Activated T-cell treated with anti-CD3 and anti-CD28 coated beads for 48 hours (primary cell): ENCODE measurements at regions not wholly inside any gene's neighbourhood (a gene's known extent, or its start where the extent isn't known, plus 50 kb on each side); places are given as distances from the start of the nearest gene placed in this dataset.
"Not testable (repeated sequence)": the region's sequence is repeated elsewhere in the genome, so short reads cannot be mapped to it uniquely, and the experiment has no call there.

ENCODE experiments used
- DNase-seq: peaks from one replicate; pipeline ENCODE4 v3.0.0-alpha.2; 2020; ENCODE audit warnings: low read depth

DNA sequence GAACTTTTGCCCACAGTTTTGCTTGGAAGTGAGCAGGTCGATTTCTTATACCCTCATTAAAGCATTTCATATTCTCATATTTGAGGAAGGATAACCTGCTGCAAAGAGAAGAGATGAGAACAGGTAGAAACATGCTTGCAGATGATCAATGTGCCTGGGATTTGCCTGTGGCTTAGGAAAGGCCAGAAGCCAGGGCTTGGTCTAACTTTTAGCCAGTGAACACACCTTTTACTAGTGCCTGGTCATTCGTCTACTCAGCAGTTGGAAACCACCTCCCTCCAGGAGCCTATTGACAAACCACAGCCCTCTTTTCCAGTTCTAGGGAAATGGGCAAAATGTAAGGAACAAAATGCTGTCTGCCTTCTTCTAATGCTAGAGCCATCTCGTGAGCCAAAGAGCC is 518.3 kb downstream of the ADRA2A start:
- DNase-seq = no peak

DNA sequence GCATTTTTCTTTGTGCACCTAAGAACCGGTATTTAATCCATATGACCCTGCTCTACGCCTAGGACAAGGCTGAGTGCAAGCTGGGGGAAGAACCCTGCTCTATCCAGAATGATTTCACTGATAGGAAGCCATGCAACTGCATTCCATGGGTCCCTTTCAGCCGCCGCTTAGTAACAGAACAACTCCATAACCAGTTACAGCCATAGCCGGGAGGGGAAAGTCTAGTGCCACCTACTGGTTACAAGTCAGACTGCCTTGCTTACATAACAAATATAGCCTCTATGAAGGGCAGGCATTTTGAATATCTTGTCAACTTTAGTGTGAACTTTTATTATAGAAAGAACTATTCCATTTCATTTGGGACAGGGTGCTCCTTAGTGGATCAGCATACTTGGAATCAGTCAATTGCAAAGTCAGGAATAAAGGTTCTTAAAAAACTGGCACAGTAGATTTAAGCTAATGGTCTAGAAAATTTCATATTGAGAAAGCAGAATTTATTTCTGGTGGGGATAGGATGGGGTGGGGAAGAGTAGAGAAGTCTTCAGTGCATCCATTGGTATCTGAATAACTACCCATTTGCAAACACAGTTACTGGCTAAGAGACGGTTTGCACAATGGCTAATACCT is 521.7 kb downstream of the ADRA2A start:
- DNase-seq = peak; percentile 9

DNA sequence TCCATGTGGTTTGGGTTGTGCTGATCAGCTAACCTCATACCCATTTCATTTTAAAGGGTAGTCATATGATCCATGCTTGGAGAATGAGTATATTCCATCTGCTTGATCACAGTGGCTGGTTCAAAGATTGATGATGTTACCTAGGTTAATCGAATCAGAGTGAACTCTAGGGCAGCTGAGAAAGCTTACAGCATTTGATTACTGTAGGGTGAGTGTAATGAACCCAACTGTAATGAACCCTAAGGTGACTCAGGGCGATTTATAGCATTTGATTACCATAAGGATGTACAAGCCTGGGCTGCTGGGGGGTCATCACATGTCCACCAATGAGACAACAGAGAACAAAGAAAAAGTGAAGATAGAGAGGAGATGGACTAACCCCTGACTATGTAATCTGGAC is 523.1 kb downstream of the ADRA2A start:
- DNase-seq = no peak

DNA sequence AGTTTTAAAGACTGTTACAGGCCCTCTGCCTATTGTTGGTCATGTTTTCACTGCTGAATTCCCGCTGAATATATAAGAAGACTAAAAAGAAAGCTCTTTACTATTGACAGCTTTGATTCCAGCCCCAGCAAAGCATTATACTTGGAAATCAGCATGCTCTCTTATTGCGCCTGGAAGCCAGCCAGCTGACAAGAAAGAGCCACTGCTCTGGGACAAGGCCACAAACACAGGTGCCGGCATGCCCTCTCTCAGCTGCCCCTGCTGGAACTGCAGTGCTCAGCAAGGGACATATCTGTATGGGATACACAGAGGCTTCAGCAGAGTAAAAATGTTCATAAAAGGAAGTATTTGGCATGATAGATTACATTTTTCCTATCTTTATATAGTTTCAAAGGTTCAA is 523.9 kb downstream of the ADRA2A start:
- no peak for DNase-seq

DNA sequence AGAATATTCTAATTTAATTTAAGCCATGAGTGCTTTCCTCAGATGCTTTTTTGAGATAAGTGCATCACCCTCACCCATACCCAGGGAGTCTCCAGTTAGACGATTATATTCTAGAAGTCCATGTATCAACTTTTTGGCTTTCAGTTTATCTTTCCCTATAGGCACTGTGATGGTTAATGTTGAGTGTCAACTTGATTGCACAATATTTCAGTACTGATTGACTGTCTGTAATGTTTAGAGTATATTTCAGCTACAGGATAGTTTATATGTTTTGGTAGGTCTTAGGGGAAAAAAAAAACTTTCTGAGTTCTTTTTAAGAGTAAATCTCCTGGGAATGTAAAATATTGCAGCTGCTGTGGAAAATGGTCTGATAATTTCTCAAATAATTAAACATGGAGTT is 535.4 kb downstream of the ADRA2A start:
- DNase-seq = no peak

DNA sequence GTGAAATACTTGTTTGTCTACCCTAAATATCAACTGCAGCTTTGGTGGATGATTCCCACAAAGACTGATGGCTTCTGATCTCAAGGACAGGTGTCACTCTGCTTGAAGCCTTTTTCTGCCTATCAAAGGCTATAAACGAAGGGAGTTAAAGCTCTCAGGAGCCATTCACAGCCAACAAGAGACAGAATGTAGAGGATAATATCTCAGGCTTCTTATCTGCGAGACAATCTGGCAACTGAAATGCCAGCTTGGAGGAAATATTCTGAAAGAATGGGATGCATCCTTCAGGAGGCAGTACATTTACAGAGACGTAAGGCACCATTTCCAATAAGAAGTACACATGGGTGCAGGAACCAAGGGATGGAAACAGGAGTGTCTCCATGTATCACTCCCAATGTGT is 549.4 kb downstream of the GPAM start:
- DNase-seq = no peak

DNA sequence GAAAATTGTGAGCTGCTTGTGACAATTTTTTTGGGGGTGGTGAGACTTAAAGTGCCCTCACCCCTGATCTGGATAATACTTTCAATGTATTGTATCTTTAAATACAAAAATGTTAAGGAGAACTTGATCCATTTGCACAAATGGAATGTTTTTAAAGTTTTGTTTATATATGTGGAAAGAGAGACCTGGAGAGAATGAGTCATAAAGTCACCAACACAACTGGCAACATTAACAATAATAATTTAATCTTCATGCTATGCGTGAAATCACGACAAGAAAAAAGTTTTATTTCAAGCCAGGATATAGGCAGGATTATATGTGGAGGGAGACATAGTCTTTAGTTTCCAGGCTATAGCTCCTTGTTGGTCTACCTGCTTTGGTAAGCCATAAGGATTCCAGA is 537.5 kb downstream of the GPAM start:
- no peak for DNase-seq

DNA sequence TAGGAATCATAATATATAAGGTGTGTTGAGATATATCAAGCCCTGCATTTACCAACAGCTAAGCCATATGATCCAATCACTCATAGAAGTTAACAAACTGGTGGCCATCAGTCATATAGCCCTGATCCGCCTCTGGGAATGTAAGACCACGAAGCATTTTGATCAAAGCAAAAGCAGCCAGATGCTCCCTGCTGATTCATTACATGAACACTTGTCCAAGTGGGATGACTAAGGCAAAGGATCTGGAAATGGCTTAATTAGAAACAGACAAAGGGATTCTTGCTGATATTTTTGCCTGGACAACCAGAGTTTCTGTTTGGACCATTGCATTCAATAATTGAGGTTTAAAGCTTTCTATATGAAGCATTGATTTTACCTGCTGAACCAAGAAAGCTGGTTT is 535.5 kb downstream of the GPAM start:
- no peak for DNase-seq

DNA sequence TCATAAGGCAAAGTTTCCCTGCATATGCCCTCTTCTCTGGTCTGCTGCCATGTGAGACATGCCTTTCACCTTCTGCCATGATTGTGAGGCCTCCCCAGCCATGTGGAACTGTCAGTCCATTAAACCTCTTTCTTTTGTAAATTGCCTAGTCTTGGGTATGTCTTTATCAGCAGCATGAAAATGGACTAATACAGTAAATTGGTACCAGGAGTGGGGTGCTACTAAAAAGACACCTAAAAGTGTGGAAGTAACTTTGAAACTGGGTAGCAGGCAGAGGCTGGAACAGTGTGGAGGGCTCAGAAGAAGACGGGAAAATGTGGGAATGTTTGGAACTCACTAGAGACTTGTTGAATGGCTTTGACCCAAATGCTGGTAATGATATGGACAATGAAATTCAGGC is 534.5 kb downstream of the GPAM start:
- not testable (repeated sequence) for DNase-seq

DNA sequence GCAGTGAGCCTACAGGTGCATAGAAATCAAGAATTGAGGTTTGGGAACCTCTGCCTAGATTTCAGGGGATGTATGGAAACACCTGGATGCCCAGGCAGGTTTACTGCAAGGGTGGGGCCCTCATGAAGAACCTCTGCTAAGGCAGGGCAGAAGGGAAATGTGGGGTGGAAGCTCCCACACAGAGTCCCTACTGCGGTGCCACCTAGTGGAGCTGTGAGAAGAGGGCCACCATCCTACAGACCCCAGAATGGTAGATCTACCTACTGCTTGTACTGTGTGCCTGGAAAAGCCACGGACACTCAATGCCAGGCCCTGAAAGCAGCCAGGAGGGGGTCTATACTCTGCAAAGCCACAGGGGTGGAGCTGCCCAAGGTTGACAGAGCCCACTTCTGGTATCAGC is 533.5 kb downstream of the GPAM start:
- DNase-seq = no peak

DNA sequence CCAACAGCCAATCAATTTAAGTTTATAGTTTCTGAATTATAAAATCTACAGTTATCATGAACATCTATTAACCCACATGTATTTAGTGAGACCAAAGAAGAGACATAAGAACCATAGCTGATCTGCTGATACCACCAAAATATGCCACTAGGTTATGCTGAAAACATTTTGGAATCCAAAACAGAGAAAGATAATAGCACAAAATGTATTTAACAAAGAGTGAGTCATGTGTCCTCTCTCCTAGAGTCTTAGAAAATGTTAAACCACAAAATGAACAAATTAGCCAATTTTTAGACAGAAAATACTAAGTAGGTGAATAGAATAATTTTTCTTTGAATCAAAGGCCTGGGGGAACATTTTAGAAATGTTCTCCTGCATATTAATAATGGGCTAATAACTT is 527.5 kb downstream of the GPAM start:
- DNase-seq = no peak

DNA sequence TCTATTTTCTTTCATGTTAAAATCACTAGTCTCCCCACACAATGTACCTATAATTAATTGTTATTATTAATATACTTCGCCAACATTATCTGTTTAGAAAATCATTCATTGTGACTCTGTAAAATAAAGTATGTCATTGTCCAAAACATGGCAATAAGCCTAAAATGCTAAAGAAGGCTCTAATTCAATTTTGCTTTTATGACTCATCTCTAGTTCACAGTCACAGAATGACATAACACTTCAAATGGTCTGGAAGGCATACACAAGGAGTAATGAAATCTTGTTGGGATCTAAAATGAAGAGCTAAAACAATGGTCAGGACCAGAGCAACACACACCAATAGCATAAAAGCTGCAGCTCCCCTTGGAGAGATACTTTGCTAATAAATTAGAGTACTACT is 505.8 kb downstream of the GPAM start:
- DNase-seq = no peak

DNA sequence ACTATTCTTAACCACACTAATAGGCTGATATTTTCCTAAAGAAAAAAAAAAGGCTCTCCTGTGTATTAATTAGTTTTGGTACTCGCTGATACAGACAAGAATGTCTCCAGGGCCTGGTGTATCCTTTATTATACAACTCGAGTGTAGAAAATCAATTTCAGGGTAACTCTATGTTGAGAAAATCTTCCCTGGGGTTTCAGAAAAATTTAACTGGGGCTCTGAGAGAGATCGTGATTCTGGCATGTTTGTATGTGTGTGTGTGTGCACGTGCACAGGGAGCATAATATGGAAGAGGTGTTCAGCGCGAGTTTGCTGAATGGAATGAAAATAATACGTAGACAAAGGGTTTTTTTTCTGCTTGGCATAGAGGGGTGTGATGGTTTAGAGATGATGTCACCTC is 496.8 kb downstream of the GPAM start:
- no peak for DNase-seq

DNA sequence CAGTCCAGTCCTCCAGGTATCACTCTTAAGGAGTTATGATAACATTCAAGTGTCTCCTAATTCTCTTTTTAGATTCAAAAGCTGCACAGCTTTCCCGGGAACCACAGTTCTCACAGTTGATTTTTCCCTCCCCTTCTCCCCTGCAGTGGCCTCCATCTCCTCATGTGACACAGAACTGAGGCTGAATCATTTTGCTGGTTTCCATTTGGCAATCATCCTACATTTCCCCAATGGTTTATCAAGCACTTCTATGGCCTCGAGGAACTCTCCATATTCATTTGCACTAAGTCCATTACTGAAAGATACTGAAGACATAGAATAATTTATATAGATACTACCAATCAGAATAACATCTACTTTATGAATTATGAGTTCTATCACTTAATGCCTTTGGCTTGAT is 484.9 kb downstream of the GPAM start:
- no peak for DNase-seq

DNA sequence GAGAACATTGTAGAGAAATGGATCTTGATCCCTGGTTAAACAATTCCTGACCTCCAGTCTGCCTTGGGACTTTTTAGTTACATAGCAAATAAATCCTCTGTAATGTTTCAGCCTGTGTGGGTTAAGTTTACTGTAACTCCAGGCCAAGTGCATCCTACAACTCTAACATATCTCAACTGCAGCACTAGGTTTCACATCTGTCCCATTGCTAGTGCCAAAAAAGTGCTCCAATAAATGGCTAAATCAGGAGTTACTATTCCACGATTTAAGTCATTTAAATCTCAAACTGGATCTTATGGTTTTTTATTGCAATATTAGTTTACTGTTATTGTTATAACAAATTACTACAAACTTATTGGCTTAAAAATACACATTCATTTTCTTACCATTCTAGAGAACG is 479.6 kb downstream of the GPAM start:
- no peak for DNase-seq

DNA sequence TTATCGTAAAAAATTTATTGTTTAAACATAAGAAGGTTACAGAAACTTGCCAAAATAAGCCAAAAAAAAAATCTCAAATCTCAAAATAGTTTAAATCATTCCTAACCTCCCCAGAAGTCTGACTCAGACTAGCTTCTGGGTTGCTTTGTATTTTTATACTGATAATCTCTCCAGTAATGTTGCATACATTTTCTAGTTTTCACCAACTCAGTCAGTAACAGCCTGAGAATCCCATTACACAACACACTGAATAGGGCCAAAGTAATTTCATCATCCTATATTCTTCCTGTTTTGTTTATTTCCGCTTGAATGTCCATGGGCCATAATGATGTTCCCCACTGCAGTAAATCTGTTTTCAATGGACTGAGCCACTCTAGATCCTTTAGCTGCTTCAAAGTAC is 478.5 kb downstream of the GPAM start:
- DNase-seq = no peak

DNA sequence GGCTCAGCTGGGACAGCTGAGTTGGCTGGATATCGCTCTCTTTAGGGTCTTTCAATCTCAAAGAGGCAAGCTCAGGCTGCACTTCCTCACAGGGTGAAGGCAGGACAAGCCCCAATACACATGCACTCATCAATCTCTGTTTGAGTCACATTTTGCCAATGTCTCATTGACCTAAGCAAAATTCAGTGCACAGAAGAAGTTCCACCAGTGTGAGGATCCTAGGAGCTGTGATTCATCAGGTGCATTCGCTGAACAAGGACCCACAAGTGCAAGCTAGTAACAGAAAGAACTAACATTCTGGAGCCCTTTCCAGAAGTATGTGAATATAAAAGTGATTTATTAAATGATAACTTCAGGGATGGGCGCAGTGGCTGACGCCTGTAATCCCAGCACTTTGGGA is 477.2 kb downstream of the GPAM start:
- no peak for DNase-seq

DNA sequence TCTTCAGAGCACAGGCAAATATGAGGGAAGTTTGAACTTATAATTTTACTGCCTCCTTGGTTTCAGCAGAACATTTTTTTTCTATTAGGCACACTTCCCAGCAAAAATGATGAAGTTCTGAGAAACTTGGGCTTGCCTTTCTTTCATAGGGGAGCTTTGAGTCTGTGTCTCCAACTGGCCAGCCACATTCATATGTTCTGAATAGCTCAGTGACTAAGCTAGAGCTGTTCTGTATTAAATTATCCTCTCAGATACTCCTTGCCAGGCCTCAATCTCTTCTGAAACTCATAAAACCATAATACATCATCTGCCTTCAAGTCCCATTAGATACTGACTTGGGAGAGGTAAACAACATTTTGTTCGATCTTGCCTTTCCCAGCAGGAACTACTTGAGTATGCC is 476.5 kb downstream of the GPAM start:
- DNase-seq = no peak

DNA sequence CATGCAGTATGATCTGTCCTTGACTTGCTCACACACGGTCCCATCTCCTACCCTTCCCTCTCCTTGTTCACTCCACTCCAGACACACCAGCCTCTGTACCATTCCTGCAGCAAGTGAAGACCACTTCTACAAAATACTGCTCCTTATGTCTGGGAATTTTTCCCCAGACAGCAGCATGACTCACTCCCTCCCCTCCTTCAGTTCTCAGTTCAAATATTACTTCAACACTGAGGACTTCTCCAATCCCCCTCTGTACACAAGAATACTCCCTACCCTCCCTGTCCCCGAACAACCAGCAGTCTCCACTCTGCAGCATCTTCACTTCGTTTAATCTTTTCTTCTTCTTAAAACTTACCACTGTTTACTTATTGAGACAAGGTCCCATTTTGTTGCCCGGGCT is 474.0 kb downstream of the GPAM start:
- DNase-seq = no peak

DNA sequence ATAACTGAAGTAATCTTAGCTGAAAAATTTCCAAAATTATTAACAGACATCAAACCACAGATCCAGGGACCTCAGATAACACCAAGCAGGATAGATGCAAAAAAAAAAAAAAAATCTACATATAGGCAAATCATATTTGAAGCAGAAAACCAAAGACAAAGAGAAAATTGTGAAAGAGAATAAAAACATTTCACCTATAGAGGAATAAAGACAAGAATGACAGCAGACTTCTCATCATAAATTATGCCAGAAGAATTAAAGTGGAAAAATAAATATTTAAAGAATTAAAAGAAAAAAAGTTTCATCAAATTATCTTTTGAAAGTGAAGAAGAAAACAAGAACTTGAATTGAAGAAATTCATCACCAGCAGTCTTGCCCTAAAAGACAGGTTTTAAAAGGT is 467.5 kb downstream of the GPAM start:
- DNase-seq = no peak

DNA sequence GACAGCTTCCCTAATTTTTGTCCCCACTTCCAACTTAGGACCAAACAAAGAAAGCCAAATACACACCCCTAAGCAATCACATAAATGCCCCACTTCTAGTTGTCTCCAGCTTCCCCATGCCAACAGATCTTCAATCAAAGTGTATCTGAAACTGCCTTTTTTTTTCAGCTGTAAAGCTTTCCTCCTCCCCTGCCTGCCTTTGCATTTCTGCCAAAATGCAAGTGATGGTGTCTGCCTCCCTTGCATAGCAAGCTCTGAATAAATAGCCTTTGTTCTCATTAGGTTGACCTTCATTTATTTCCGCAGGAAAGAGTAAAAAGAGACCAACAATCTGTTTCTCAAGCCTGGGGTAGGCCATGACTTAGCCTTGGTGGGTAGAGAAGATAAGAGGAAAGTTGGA is 459.4 kb downstream of the GPAM start:
- no peak for DNase-seq

DNA sequence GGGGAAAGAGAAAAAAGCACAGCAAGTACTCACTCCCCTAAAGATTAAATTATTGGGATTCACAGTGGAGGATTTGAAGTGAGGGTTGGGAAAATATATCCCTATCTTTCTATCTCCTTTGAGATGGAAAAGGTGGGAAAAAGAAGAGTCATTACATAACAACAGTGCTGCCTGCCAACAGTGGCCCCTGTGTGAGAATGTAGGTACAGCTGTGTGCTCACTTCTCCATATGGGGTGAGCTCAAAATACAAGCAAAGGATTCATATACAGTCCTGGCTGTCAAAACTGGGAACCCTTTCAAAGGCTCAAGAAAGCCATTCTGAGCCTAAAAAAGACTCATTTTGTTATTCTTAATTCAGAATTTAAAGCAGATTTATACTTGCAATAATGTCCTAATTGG is 458.5 kb downstream of the GPAM start:
- DNase-seq = no peak

DNA sequence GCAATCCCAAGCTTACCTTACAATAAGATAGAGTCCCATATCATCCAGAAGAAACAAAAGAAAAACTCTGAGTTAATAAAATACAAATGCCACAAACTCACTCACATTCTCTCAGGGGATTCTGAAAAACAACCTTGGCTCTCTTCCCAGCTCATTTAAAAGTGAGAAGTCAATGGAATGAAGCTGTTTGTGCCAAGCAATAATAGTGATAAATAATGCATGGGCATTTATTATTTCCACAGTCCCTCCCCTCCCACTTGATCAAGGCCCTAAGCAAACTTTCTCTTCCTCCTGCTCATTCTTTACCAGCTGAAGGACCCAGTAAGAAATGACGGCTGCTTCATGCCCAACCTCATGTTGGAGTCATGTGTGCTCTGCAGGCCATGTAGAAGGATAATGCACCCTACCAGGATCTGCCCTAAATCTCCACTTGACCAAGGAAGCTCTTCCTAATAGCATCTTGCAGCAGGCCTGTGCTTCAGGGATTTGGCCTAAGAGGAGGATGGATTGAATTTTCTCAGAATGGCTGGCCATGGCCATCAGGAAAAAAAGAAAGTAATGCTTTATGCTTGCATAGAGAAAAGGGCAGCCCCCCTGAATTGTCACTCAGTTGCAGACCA is 451.3 kb downstream of the GPAM start:
- no peak for DNase-seq

DNA sequence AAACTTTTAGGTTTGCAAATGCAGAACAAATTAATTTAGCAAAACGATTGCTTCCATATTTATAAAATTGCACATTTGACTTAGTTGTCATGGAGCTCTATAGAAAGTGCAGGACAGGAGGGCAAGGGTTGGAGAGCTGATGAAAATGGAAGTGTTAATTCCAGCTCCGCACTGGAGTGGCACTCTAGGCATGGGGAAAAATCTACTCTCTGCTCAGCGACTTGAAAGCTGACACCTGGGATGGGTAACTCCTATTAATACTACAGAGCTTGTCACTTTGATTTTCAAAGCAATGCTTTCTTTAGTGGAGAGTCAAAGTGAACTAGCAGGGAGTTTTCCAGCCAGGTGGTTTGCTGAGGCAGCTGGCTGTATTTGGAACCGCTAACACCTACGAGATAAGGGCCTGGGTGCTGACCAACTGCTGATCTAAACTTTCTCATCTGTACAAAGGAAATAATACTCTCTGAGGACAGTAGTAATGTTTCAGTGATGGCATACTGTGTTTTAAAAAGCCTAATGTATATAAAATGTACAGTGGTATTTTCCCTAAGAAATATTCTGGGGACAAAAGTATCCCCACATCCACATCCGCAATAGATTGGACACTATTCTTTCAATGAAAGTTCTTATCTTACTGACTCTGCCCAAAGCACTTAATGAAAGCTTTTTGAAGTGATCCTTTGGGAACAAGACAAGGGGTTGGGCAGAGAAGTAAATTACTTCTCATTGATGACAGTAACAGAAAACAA is 444.3 kb downstream of the GPAM start:
- DNase-seq = no peak
